Stimulated activated naive CD8-positive, alpha-beta T cell treated with anti-CD3 and anti-CD28 coated beads, Interleukin-15, Interleukin-2, amounts not matched to agents 100 ng/mL and 50 ng/mL, for 24 hours (primary cell): ENCODE measurements at regions not wholly inside any gene's neighbourhood (a gene's known extent, or its start where the extent isn't known, plus 50 kb on each side); places are given as distances from the start of the nearest gene placed in this dataset.
"Not testable (repeated sequence)": the region's sequence is repeated elsewhere in the genome, so short reads cannot be mapped to it uniquely, and the experiment has no call there.

Experiments
- H3K27ac Mint-ChIP-seq: one replicate; pipeline ENCODE4 v1.8.0; 2021; ENCODE audit warnings: mild to moderate bottlenecking, mixed read lengths
- H3K27me3 Mint-ChIP-seq: one replicate; pipeline ENCODE4 v1.8.0; 2021; ENCODE audit warnings: mixed read lengths
- H3K36me3 Mint-ChIP-seq: one replicate; pipeline ENCODE4 v1.8.0; 2021; ENCODE audit warnings: low read depth, mixed read lengths
- H3K4me1 Mint-ChIP-seq: one replicate; pipeline ENCODE4 v1.8.0; 2021; ENCODE audit warnings: low read depth, mixed read lengths
- H3K4me3 Mint-ChIP-seq: one replicate; pipeline ENCODE4 v1.8.0; 2021; ENCODE audit warnings: mild to moderate bottlenecking, mixed read lengths
- H3K9me3 Mint-ChIP-seq: one replicate; pipeline ENCODE4 v1.8.0; 2021; ENCODE audit warnings: mixed read lengths

DNA sequence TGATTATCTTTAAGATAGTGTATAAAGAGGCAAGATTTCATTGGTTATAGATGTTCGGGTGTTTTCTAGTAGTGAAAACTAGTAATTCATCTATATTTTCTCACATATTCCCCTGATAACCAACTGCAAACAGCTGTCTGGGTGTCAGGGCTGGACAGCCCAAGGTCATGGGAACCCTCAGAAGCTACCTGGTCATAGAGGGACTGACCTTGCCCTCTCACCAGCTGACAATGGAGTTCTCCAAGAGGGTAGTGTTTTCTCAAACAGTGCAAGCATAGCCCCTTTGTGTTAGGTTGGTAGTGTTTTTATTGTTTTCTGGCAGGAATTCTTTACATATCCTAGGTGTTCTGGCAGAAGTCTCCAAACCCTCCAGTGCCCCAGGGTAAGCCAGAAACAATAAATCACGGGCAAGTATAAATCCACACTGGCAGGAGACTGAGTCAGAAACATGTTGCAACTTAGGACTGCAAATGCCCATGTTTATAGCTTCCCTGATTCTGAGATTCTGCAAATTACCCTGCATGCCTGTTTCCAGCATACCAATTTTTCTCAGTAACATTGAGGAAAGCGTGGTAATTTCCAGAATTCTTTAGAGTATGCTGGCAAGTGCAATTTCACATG is 82.8 kb upstream of the ATP1A1 start:
- H3K36me3 Mint-ChIP-seq: no peaks in the 10 kb centered on the region
- H3K27me3 Mint-ChIP-seq: no peaks in the 10 kb centered on the region
- H3K4me3 Mint-ChIP-seq: no peak overlapping the region
- no peaks in the 10 kb centered on the region for H3K4me1 Mint-ChIP-seq
- no peak overlapping the region for H3K27ac Mint-ChIP-seq
- no peaks in the 10 kb centered on the region for H3K9me3 Mint-ChIP-seq

DNA sequence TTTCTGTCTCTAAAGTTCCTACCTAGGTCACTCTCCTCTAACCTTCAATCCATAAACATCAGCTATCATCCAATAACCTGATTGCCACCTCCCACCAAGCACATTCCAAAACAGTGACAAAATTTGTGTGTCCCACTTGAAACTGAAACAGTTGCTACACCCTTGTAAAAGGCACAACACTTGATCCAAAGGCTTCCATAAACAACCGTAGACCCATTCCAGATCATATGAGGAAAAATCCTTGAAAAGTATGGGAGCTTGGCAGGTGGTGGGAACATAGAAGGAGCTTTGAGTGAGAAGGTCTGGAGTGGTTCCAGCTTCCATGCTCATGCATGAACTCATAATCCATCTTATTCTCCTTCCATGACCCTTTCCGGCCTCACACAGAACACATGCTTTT is 82.0 kb upstream of the ATP1A1 start:
- Mint-ChIP-seq H3K36me3 (no peaks in the 10 kb centered on the region), H3K27me3 (no peaks in the 10 kb centered on the region), H3K4me3 (no peak overlapping the region), H3K9me3 (no peaks in the 10 kb centered on the region), H3K27ac (no peak overlapping the region), H3K4me1 (no peaks in the 10 kb centered on the region)

DNA sequence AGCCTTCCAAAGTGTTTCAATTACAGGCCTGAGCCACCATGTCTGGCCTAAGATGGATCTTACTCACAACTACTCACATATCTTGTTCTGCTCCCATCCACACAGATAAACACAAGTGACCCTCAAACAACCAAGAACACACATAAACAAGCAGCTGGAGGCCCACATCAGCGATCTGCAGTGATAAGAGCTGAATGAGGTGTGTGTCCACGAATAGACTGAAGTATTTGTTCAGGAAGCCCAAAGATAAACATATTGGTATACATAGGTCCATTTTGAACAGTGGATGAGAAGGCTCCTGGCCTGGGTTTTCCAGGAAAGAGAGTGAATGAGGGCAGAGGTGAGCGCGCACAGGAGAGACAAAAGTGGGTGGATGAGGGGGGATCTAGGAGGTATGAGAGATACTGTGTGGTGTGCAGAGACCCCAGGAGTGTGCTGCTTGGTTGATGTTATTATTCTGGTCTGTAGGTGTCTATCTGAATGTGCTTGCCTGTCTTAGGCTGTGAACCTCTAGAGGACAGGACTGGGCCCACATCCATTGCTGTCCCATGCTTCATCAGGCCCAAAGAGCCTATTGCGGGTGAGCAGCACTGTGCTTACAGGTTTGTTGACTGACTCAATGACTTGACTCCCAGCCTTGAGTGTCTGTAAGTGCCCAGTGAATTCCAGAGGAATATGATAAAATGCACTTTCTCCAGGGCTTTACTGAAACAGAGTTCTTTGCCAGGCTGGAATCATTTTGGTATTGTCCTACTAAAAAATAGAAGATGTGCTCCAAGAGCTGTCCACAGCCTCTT is 79.9 kb upstream of the ATP1A1 start:
- H3K4me3 Mint-ChIP-seq: no peak overlapping the region
- no peaks in the 10 kb centered on the region for H3K4me1 Mint-ChIP-seq
- H3K36me3 Mint-ChIP-seq: no peaks in the 10 kb centered on the region
- H3K27me3 Mint-ChIP-seq: no peaks in the 10 kb centered on the region
- no peak overlapping the region for H3K27ac Mint-ChIP-seq
- H3K9me3 Mint-ChIP-seq: no peaks in the 10 kb centered on the region

DNA sequence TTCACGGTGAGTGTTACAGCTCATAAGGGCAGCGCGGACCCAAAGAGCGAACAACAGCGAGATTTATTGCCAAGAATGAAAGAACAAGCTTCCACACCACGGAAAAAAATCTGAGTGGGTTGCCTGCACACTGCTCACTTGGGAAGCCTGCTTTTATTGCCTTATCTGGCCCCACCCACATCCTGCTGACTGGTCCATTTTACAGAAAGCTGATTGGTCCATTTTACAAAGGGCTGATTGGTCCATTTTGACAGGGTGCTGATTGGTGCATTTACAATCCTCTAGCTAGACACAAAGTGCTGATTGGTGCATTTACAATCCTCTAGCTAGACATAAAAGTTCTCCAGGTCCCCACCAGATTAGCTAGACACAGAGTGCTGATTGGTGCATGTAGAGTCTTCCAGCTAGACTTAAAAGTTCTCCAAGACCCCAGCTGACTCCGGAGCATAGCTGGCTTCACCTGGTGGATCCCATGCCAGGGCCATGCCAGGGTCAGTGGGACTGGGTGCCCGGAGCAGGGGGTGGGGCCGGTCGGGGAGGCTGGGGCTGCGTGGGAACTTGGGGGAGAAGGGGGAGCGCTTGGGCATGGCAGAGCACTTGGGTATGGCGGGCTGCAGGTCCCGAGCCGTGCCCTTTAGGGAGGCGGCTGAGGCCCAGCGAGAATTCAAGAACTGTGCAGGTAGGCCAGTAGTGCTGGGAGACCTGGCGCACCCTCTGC is 75.4 kb upstream of the ATP1A1 start:
- Mint-ChIP-seq H3K27ac (no peak overlapping the region), H3K9me3 (no peaks in the 10 kb centered on the region), H3K36me3 (no peaks in the 10 kb centered on the region), H3K4me3 (no peak overlapping the region), H3K27me3 (no peaks in the 10 kb centered on the region), H3K4me1 (no peaks in the 10 kb centered on the region)

DNA sequence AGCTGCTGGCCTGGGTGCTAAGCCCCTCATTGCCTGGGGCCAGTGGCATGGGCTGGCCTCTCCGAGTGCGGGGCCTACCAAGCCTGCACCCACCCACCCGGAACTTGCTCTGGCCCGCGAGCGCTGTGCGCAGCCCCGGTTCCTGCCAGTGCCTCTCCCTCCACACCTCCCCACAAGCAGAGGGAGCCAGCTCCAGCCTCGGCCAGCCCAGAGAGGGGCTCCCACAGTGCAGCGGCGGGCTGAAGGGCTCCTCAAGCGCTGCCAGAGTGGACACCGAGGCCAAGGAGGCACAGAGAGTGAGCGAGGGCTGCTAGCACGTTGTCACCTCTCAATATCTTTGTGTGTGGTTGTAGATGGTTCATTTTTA is 74.8 kb upstream of the ATP1A1 start:
- not testable (repeated sequence) for H3K4me3 Mint-ChIP-seq, H3K27me3 Mint-ChIP-seq, H3K36me3 Mint-ChIP-seq, H3K9me3 Mint-ChIP-seq, H3K27ac Mint-ChIP-seq, H3K4me1 Mint-ChIP-seq

DNA sequence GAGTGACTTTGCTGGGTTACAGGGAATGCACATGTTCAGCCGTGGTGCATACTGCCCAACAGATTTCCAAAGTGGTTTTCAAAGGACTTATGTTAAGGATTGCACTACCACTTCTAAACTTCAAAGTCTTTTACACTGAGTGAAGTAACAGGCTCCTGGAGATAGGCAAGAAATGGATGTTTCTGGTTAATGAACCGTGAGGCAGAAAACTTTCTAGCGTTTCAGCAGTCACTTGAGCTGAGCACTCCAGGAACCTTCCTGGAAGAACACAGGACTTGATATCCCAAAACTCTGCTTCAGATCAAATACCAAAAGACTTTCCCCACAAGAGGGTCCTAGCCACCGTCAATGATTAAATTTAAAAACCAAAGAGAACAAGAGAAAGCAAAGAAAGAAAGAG is 74.3 kb upstream of the ATP1A1 start:
- Mint-ChIP-seq H3K4me1 (no peaks in the 10 kb centered on the region), H3K36me3 (no peaks in the 10 kb centered on the region), H3K27ac (no peak overlapping the region), H3K27me3 (no peaks in the 10 kb centered on the region), H3K4me3 (no peak overlapping the region), H3K9me3 (no peaks in the 10 kb centered on the region)

DNA sequence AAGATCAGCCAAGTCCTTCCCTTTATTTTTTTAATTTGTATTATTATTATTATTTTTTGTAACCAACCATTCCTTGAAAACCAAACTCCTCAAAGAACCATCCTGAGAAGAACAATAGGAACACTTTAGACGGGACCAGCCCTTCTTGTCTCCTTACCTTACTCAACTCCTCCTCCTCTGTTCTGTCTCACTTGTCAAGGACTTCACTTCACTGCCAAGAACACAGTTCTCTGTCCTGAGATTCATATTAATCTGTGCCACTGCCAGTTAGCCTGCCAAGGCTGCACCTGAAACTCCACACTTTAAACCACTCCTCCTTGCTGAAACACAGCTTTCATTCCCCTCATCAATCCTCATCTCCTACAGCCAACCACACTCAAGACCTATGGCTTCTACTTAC is 73.8 kb upstream of the ATP1A1 start:
- Mint-ChIP-seq H3K36me3 (no peaks in the 10 kb centered on the region), H3K27ac (no peak overlapping the region), H3K27me3 (no peaks in the 10 kb centered on the region), H3K4me1 (no peaks in the 10 kb centered on the region), H3K4me3 (no peak overlapping the region), H3K9me3 (no peaks in the 10 kb centered on the region)

DNA sequence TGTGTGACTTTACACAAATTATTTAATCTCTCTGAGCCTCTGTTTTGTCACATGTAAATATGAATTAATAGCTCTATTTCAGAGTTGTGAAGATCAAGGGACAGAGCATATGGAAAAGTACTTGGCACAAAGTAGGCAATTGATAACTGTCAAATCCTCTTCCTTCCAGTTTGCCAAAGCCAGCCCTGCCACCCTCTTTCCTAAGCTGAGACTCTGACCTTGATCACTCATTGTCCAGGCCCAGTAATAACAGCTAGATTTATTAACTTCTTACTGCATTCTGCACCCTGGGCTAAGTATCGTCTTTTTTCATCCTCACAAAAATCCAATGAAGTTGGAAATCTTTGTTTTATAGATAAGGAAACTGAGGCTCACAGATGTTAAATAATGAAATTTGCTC is 70.8 kb upstream of the ATP1A1 start:
- Mint-ChIP-seq H3K27me3 (no peaks in the 10 kb centered on the region), H3K4me3 (no peak overlapping the region), H3K36me3 (no peaks in the 10 kb centered on the region), H3K27ac (no peak overlapping the region), H3K9me3 (no peaks in the 10 kb centered on the region), H3K4me1 (no peaks in the 10 kb centered on the region)

DNA sequence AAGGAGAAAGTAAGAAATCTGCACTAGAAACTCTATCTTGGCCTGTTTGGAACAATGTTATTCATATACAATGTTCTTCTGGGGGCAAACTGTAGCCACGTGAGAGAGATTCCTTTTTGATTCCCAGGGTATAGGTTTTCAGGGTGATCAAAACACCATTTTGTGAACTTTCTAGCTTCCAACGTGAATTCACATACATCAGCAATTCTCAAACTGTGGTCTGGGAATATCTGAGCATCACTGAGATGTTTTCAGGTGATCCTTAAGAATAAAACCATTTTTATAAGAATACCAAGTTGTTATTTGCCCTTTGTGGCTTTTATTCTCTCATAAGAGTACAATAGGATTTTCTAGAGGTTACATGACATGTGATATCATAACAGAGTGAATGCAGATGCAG is 66.9 kb upstream of the ATP1A1 start:
- H3K27me3 Mint-ChIP-seq: no peaks in the 10 kb centered on the region
- no peak overlapping the region for H3K27ac Mint-ChIP-seq
- H3K4me3 Mint-ChIP-seq: no peak overlapping the region
- H3K4me1 Mint-ChIP-seq: peaks cover 3% of the 10 kb centered on the region
- H3K9me3 Mint-ChIP-seq: no peaks in the 10 kb centered on the region
- no peaks in the 10 kb centered on the region for H3K36me3 Mint-ChIP-seq

DNA sequence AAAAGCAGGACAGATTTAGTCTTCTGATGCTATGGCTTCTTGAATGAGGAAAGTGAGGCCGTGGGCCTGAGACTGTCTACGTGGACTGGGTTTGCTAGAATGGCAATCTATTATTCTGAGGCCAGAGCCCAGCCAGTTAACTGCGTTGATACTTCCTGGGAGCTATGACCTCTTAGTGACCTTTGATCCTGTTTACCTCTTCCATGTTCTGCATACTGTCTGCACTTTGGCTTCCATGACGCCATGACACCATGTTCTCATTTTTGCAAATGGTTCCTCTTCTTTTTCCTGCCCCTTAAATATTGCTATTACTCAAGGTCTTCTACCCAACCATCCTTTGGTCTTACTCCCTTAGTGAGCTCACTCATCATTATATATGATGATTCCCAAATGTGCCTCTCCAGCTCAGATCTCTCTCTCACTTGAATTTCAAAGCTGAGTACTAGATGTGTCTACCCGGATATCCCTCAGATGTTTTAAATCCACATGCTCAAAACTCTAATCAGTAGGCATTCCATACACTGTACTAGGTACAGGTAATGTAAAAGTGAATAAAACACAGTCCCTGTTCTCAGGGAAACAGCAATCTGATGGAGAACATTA is 66.1 kb upstream of the ATP1A1 start:
- Mint-ChIP-seq H3K9me3 (no peaks in the 10 kb centered on the region), H3K27ac (no peak overlapping the region), H3K4me1 (peaks cover 3% of the 10 kb centered on the region), H3K36me3 (no peaks in the 10 kb centered on the region), H3K27me3 (no peaks in the 10 kb centered on the region), H3K4me3 (no peak overlapping the region)

DNA sequence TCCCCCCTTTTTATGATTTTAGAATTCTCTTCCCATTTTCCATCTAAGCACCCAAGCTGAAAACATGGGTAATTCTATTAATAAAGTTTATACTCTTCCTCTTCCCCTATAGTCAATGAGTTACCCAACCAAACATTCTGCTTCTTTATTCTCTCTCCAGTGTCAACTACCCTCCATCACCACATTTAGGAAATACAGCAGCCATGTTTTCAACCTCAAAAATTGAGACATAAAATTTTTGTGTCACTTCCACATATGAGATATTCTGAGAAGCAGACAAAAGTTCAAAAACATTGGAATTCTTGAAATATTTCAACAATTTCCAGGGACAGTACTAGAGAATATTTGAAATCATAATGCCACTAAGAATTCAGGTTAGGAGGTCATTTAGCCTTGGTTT is 64.8 kb upstream of the ATP1A1 start:
- H3K9me3 Mint-ChIP-seq: no peaks in the 10 kb centered on the region
- H3K4me3 Mint-ChIP-seq: no peak overlapping the region
- H3K27me3 Mint-ChIP-seq: no peaks in the 10 kb centered on the region
- H3K4me1 Mint-ChIP-seq: peaks cover 3% of the 10 kb centered on the region
- H3K36me3 Mint-ChIP-seq: no peaks in the 10 kb centered on the region
- no peak overlapping the region for H3K27ac Mint-ChIP-seq

DNA sequence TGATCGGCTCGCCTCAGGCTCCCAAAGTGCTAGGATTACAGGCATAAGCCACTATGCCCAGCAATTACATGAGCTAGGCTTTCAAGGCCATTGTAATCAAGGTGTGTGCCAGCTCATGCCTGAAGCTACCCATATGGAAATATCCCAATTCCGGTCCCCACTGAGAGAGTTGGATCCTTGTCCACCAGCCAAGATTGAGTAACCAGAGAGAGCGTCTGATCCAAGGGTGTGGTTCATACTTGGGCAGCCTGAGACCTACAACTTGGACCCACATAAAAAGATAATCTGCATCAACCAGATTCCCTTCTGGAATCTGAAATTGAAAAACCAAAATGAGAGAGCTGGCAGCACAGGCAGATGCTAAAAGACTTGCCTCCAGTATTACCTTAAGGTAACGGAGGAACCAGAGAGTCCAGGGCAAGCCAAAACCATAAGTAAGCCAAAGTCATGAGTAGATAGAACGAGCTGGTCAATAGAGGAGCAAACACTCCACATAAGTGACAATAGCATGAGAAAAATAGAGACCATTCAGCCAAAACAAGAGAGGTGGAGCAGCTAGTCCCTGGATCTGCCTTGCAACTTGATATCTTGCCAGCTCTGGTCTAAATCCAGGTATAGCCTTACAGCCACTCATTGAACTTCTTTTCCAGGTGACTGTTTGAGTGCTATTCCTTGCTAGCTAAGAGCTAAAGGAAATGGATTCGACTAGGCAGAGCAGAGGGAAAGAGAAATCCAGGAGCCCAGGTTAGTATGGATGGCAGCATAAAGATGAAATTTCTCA is 63.8 kb upstream of the ATP1A1 start:
- Mint-ChIP-seq H3K4me1 (peaks cover 3% of the 10 kb centered on the region), H3K9me3 (no peaks in the 10 kb centered on the region), H3K27ac (no peak overlapping the region), H3K36me3 (no peaks in the 10 kb centered on the region), H3K4me3 (no peak overlapping the region), H3K27me3 (no peaks in the 10 kb centered on the region)

DNA sequence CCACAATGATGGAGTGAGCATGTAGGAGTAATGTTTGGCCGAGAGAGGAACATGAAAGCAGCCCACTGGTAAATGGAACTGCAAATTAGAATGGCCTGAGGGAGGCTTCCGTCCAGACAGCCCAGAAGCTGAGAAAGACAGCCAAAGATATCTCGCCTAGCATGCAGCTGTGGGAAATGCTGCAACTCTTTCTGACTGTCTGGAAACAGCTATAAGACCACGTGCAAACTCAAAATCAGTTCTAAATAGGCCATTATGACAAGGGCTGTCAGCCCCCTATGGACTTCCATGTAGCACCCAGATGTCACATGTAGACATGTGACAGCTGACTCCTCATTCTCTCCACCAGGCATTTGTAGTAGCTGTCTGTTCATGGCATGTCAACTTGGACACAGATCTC is 62.9 kb upstream of the ATP1A1 start:
- Mint-ChIP-seq H3K27me3 (no peaks in the 10 kb centered on the region), H3K4me1 (peaks cover 3% of the 10 kb centered on the region), H3K27ac (no peak overlapping the region), H3K9me3 (no peaks in the 10 kb centered on the region), H3K4me3 (no peak overlapping the region), H3K36me3 (no peaks in the 10 kb centered on the region)

DNA sequence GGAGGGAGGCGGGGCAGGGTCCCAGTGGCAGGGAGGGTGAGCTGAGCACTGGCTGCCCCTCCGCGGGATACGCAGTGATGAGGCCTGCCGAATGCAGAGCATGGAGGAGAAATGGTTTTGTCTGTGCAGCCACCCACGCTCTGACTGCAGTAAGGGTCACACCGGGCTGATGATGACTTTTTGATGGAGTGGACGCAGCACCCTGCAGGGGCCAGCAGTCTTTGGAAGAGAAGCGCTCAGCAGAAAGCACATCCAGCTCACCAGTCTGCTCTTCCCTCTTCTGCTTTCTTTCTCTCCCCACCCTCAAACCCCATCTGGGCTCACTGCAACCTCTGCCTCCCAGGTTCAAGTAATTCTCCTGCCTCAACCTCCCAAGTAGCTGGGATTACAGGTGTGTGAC is 61.9 kb upstream of the ATP1A1 start:
- no peak overlapping the region for H3K27ac Mint-ChIP-seq
- no peaks in the 10 kb centered on the region for H3K9me3 Mint-ChIP-seq
- H3K27me3 Mint-ChIP-seq: no peaks in the 10 kb centered on the region
- H3K4me3 Mint-ChIP-seq: no peak overlapping the region
- no peaks in the 10 kb centered on the region for H3K36me3 Mint-ChIP-seq
- H3K4me1 Mint-ChIP-seq: peaks cover 3% of the 10 kb centered on the region
